AG04450 (cell line): ENCODE measurements at regions not wholly inside any gene's neighbourhood (a gene's known extent, or its start where the extent isn't known, plus 50 kb on each side); places are given as distances from the start of the nearest gene placed in this dataset.
A peak's percentile ranks its signal among the peaks of the same experiment; 100 is the strongest.

Source experiments
- CTCF ChIA-PET: fragments of 300-600, 350-600 bp; formaldehyde crosslinking; extraction: SDS; loops from one replicate; lab custom pipeline; 2022; ENCODE audit warnings: antibody characterized with exemption, inconsistent platforms; lab: Charles Lee
- POLR2A ChIA-PET: fragments of 350-600 bp; formaldehyde crosslinking; extraction: SDS; loops from one replicate; lab custom pipeline; 2021; ENCODE audit warnings: antibody characterized with exemption, inconsistent platforms; lab: Yijun Ruan, JAX
- DNase-seq: peaks from one replicate; pipeline ENCODE4 v3.0.0-alpha.2; 2011; ENCODE audit warnings: low read depth, low spot score
- H3K27ac ChIP-seq: one replicate; pipeline ENCODE4 v1.5.1; 2012; ENCODE audit warnings: low read depth, low read length, control low read depth
- H3K27me3 ChIP-seq: one replicate; pipeline ENCODE4 v1.6.0; 2012; ENCODE audit warnings: low read length; ENCODE audit not compliant: control insufficient read depth, insufficient read depth
- H3K4me3 ChIP-seq: 2 replicates; pipeline ENCODE4 v1.5.1; 2011; ENCODE audit warnings: mild to moderate bottlenecking, low read depth, low read length, control low read depth
- H3K9me3 ChIP-seq: 2 replicates; pipeline ENCODE4 v1.5.1; 2012; ENCODE audit warnings: low read length; ENCODE audit not compliant: control insufficient read depth, insufficient read depth
- CTCF ChIP-seq: IDR thresholded peaks from 2 replicates; pipeline ENCODE4 v1.5.1; 2011; ENCODE audit warnings: low read depth, low read length, control low read depth, inconsistent platforms

GRCh38 chr2:60159519-60159918 lies 393.9 kb downstream of the BCL11A start:
- Histone ChIP-seq H3K27me3 (no peaks in the 10 kb centered on the region), H3K4me3 (no peak overlapping the region), H3K27ac (no peak overlapping the region), H3K9me3 (no peaks in the 10 kb centered on the region)
- DNase-seq: no peak
- CTCF ChIA-PET: no interaction called here
- POLR2A ChIA-PET: no interaction called here
- no peak for TF ChIP-seq CTCF

GRCh38 chr2:60158262-60158661 lies 395.2 kb downstream of the BCL11A start:
- DNase-seq: no peak
- ChIA-PET CTCF (no interaction called here), POLR2A (no interaction called here)
- no peak overlapping the region for H3K4me3 ChIP-seq
- H3K27ac ChIP-seq: no peak overlapping the region
- no peak for TF ChIP-seq CTCF
- no peaks in the 10 kb centered on the region for H3K9me3 ChIP-seq
- H3K27me3 ChIP-seq: no peaks in the 10 kb centered on the region

- no peak for TF ChIP-seq CTCF
- no peak for DNase-seq
- ChIA-PET POLR2A (no interaction called here), CTCF (no interaction called here)
- no peak overlapping the region for H3K27ac ChIP-seq
- H3K4me3 ChIP-seq: no peak overlapping the region
- H3K27me3 ChIP-seq: no peaks in the 10 kb centered on the region
- H3K9me3 ChIP-seq: no peaks in the 10 kb centered on the region
Observed at GRCh38 chr2:60157283-60157682, 396.2 kb downstream of the BCL11A start.

GRCh38 chr2:60154142-60154541 lies 399.3 kb downstream of the BCL11A start:
- ChIA-PET CTCF (no interaction called here), POLR2A (no interaction called here)
- TF ChIP-seq CTCF: no peak
- no peaks in the 10 kb centered on the region for H3K27me3 ChIP-seq
- no peak for DNase-seq
- no peak overlapping the region for H3K4me3 ChIP-seq
- H3K9me3 ChIP-seq: no peaks in the 10 kb centered on the region
- H3K27ac ChIP-seq: no peak overlapping the region

- no peak for DNase-seq
- POLR2A ChIA-PET: no interaction called here
Observed at GRCh38 chr2:60152226-60152833, 401.1 kb downstream of the BCL11A start.

More at GRCh38 chr2:60152226-60152833, 401.1 kb downstream of the BCL11A start:
- no peaks in the 10 kb centered on the region for H3K27me3 ChIP-seq
- no peak overlapping the region for H3K27ac ChIP-seq
- H3K4me3 ChIP-seq: no peak overlapping the region
- CTCF ChIA-PET: no interaction called here
- no peaks in the 10 kb centered on the region for H3K9me3 ChIP-seq
- peak; percentile 65 for TF ChIP-seq CTCF
